ENCODE measurements at regions not wholly inside any gene's neighbourhood (a gene's known extent, or its start where the extent isn't known, plus 50 kb on each side); places are given as distances from the start of the nearest gene placed in this dataset.
"Not testable (repeated sequence)": the region's sequence is repeated elsewhere in the genome, so short reads cannot be mapped to it uniquely, and the experiment has no call there.

DNA sequence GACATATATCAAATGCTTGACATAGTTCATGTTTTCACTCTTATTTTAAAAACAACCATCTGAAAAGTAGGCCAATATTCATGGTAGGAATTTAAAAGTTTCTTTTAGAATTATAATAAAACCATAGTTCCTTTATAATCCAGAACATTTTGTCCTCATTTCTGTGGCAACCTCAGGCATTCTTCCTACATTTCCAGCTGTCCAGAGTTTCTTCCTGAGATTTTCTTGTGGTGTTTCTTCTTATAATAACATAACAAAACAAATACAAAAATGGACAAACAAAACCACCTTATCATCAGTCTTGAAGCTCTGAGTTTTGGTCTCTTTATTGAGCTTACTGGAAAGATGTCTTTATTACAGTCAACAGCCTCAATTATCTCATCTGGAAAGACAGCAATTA, 2028.6 kb upstream of the CELF4 start:
- ATAC-seq (replicated peaks) (no peak), DNase-seq (no peak)
- Mint-ChIP-seq H3K27ac (no peak overlapping the region), H3K9me3 (peaks cover 0 to 5% of the 10 kb centered on the region in 2 donors), H3K27me3 (no peaks in the 10 kb centered on the region), H3K36me3 (no peaks in the 10 kb centered on the region), H3K4me1 (no peaks in the 10 kb centered on the region), H3K4me3 (no peak overlapping the region)

DNA sequence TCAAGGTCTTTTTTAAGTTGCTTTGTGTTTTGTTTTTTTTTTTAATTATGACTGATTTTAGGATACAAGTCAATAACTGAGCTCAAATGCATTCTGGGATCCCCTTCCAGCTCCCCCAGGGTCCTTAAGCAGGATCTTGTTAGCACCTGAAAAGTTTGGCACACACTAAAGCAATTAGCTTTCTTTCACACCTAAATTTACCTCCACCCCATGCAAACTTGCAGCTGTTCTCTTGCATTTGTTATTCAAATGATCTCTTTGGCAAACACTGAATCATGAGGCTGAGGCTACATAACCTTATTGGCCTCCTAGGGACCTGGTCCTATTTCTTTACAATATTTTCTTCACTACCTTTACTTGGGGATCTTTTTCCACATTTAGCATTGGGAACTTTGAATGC, 2026.1 kb upstream of the CELF4 start:
- no peak for DNase-seq
- H3K4me3 Mint-ChIP-seq = no peak overlapping the region

DNA sequence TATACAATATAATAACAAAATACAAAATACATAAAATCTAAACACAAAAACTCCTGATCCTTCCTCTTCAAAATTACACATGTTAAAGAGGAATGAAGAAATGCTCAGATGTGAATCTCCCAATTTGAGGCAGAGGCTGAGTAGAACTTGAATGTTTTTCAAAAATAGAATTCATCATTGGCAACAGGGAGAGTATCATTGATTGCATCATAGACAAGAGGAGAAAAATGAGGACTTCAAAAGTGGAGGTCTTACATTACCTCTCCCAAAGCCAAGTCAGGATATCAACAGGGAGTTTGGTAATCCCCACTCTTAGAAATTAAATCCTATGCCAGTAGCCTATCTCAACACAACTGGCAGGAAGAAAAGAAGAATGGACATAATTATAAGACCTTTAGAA, 2023.9 kb upstream of the CELF4 start:
- DNase-seq = no peak
- H3K9me3 Mint-ChIP-seq = peaks cover 0 to 2% of the 10 kb centered on the region in 2 donors
- H3K4me3 Mint-ChIP-seq = no peak overlapping the region
- no peak for ATAC-seq (replicated peaks)
- no peaks in the 10 kb centered on the region for H3K4me1 Mint-ChIP-seq
- no peak overlapping the region for H3K27ac Mint-ChIP-seq
- H3K36me3 Mint-ChIP-seq = no peaks in the 10 kb centered on the region
- H3K27me3 Mint-ChIP-seq = no peaks in the 10 kb centered on the region

More for the DNA sequence above, 2026.1 kb upstream of the CELF4 start:
- ATAC-seq (replicated peaks) = no peak
- H3K4me1 Mint-ChIP-seq = no peaks in the 10 kb centered on the region
- H3K27me3 Mint-ChIP-seq = no peaks in the 10 kb centered on the region
- no peak overlapping the region for H3K27ac Mint-ChIP-seq
- H3K9me3 Mint-ChIP-seq = peaks cover 0 to 5% of the 10 kb centered on the region in 2 donors
- no peaks in the 10 kb centered on the region for H3K36me3 Mint-ChIP-seq

DNA sequence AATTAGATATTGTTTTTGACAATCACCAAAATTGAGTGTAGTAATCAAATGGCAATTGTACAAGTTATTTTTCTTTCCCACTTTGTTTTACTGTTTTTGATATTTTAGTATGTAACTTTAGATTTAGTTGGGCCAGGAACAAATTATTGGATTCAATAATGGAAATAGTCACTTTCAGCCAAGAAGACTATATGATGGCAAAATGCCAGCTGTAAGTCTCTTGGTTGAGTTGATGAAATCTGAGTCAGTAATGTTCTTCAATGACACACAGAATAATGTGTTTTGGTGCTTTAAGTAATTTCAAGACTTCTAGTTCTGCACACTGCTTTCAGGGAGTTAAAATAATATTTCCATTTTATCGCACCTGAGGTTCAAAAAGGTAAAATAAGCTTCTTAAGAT, 2022.0 kb upstream of the CELF4 start:
- ATAC-seq (replicated peaks) = no peak
- no peak for DNase-seq
- H3K4me3 Mint-ChIP-seq = no peak overlapping the region
- H3K36me3 Mint-ChIP-seq = no peaks in the 10 kb centered on the region
- no peaks in the 10 kb centered on the region for H3K27me3 Mint-ChIP-seq
- no peak overlapping the region for H3K27ac Mint-ChIP-seq
- H3K4me1 Mint-ChIP-seq = no peaks in the 10 kb centered on the region
- H3K9me3 Mint-ChIP-seq = peaks cover 0 to 2% of the 10 kb centered on the region in 2 donors

DNA sequence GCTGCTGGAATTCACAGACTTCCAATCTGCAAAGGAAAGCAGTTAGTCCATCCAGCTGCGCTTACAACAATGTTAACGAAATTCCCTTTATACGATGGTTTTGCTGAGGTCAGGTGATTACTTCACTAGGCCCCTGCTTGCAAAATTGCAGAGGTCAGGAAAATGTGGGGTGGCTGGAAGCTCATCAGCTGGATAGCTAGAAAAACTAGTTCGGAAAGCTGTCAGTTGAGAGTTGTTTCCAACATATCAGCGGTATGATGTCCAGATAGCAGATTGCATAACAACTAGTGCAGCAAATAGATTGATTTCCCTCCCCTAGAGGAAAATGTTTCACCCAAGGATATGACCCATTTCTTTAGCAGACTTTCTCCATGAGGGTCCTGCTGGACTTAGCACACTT, 2021.1 kb upstream of the CELF4 start:
- Mint-ChIP-seq H3K27me3 (no peaks in the 10 kb centered on the region), H3K36me3 (no peaks in the 10 kb centered on the region), H3K4me1 (no peaks in the 10 kb centered on the region), H3K4me3 (no peak overlapping the region), H3K9me3 (peaks cover 0 to 3% of the 10 kb centered on the region in 2 donors), H3K27ac (no peak overlapping the region)
- DNase-seq (no peak), ATAC-seq (replicated peaks) (no peak)

DNA sequence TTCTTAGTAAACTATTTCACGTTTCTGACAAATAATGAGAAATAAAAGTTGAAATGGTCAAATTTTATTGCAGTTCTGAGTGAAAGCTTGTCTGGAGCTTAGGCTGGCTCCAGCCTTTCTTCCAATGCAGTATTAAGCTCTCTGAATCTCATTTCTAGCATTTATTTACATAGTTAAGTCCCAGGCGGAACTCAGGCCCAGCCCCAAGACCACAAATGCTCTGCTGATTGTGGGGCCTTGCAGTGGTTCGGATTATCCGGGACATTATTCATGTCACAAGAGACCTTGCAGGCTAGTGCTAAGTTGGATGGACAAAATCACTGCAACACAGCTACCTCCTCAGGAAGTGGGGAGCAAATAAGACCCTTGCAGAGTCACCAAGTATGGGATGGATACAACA, 2009.3 kb upstream of the CELF4 start:
- ATAC-seq (replicated peaks) = no peak
- Mint-ChIP-seq H3K36me3 (no peaks in the 10 kb centered on the region), H3K27ac (no peak overlapping the region), H3K9me3 (no peaks in the 10 kb centered on the region), H3K4me3 (no peak overlapping the region), H3K4me1 (no peaks in the 10 kb centered on the region), H3K27me3 (no peaks in the 10 kb centered on the region)
- no peak for DNase-seq

- no peaks in the 10 kb centered on the region for H3K9me3 Mint-ChIP-seq
- H3K27me3 Mint-ChIP-seq = no peaks in the 10 kb centered on the region
- H3K4me3 Mint-ChIP-seq = no peak overlapping the region
- DNase-seq (no peak), ATAC-seq (replicated peaks) (no peak)
- H3K27ac Mint-ChIP-seq = no peak overlapping the region
- no peaks in the 10 kb centered on the region for H3K4me1 Mint-ChIP-seq
- H3K36me3 Mint-ChIP-seq = no peaks in the 10 kb centered on the region
Observed at GRCh38 chr18:39571511-39571910, 2005.9 kb upstream of the CELF4 start.

DNA sequence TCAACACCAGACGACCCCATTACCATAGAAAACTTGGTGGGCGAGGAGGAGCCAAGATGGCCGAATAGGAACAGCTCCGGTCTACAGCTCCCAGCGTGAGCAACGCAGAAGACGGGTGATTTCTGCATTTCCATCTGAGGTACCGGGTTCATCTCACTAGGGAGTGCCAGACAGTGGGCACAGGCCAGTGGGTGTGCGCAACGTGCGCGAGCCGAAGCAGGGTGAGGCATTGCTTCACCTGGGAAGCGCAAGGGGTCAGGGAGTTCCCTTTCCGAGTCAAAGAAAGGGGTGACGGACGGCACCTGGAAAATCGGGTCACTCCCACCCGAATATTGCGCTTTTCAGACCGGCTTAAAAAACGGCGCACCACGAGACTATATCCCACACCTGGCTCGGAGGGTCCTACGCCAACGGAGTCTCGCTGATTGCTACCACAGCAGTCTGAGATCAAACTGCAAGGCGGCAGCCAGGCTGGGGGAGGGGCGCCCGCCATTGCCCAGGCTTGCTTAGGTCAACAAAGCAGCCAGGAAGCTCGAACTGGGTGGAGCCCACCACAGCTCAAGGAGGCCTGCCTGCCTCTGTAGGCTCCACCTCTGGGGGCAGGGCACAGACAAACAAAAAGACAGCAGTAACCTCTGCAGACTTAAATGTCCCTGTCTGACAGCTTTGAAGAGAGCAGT, 2000.1 kb upstream of the CELF4 start:
- not testable (repeated sequence) for ATAC-seq (replicated peaks); H3K4me3 Mint-ChIP-seq; DNase-seq; H3K27ac Mint-ChIP-seq; H3K36me3 Mint-ChIP-seq; H3K9me3 Mint-ChIP-seq; H3K4me1 Mint-ChIP-seq; H3K27me3 Mint-ChIP-seq

- ATAC-seq (replicated peaks) = no peak
- Mint-ChIP-seq H3K27me3 (no peaks in the 10 kb centered on the region), H3K9me3 (peaks cover 0 to 3% of the 10 kb centered on the region in 2 donors), H3K4me3 (no peak overlapping the region), H3K27ac (no peak overlapping the region), H3K4me1 (no peaks in the 10 kb centered on the region), H3K36me3 (no peaks in the 10 kb centered on the region)
- no peak for DNase-seq
Observed at GRCh38 chr18:39564716-39565115, 1999.1 kb upstream of the CELF4 start.

GRCh38 chr18:39561126-39561525, 1995.5 kb upstream of the CELF4 start:
- no peaks in the 10 kb centered on the region for H3K36me3 Mint-ChIP-seq
- H3K9me3 Mint-ChIP-seq = peaks cover 0 to 3% of the 10 kb centered on the region in 2 donors
- no peak overlapping the region for H3K4me3 Mint-ChIP-seq
- no peaks in the 10 kb centered on the region for H3K4me1 Mint-ChIP-seq
- H3K27me3 Mint-ChIP-seq = no peaks in the 10 kb centered on the region
- DNase-seq (no peak), ATAC-seq (replicated peaks) (no peak)
- H3K27ac Mint-ChIP-seq = no peak overlapping the region

DNA sequence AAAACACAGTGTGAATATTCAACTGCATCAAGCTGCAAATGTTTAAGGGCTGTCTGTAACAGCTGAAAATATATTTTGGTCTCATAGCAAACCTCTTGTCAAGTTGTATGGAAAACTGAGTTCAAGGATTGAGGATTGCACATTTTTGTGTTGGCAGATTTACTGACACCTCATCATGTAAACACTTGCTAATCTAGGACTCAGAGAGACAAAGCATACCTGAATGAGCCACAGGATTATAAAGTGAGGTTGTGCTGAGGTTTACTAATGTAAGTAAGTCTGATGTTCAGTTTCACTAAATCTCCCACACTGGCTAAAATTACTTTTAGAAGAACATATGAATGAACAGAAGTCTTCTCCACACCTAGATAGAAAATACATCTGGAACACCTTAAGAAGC, 1993.1 kb upstream of the CELF4 start:
- no peaks in the 10 kb centered on the region for H3K27me3 Mint-ChIP-seq
- no peak overlapping the region for H3K27ac Mint-ChIP-seq
- H3K9me3 Mint-ChIP-seq = no peaks in the 10 kb centered on the region
- H3K4me1 Mint-ChIP-seq = no peaks in the 10 kb centered on the region
- no peak for ATAC-seq (replicated peaks)
- H3K36me3 Mint-ChIP-seq = no peaks in the 10 kb centered on the region
- no peak overlapping the region for H3K4me3 Mint-ChIP-seq
- no peak for DNase-seq

GRCh38 chr18:39555496-39555895, 1989.9 kb upstream of the CELF4 start:
- H3K9me3 Mint-ChIP-seq = peaks cover 0 to 3% of the 10 kb centered on the region in 2 donors
- ATAC-seq (replicated peaks) (no peak), DNase-seq (no peak)
- no peaks in the 10 kb centered on the region for H3K36me3 Mint-ChIP-seq
- H3K27me3 Mint-ChIP-seq = no peaks in the 10 kb centered on the region
- H3K27ac Mint-ChIP-seq = no peak overlapping the region
- no peak overlapping the region for H3K4me3 Mint-ChIP-seq
- H3K4me1 Mint-ChIP-seq = no peaks in the 10 kb centered on the region

DNA sequence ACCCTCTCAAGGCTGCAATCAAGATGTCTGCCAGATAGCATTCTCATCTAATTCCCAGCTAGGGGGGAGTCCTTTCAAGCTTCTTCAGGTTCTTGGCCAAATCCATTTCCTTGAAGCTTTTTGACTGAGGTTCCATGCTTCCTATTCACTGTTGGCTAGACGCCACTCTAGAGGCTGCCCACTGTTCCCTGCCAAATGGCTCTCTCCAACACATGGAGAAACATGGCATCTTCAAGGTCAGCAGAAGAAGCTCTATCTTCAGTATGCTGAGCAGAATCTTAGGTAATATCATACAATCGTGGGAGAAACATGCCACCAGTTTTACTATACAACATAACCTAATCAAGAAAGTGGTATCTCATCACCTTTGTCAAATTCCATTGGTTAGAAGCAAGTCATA, 1985.1 kb upstream of the CELF4 start:
- ATAC-seq (replicated peaks) = no peak
- H3K27me3 Mint-ChIP-seq = no peaks in the 10 kb centered on the region

DNA sequence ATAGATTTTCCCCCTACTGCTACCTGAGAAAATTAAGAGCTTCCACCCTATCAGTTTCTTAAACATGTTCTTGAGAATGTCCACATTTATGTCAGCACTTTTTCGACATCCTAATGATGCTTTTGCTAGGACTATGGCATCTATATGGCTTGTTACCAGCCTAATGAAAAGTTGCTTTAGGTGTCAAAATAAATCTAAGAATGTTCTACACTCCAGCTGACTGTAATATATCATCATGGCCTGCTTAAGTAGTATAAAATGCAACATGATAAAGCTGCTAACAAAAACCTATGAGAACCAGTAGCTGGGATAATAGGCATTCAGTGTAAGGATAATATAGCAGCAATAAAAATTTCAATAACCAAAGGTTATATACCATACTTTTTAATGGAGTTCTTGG, 1983.5 kb upstream of the CELF4 start:
- Mint-ChIP-seq H3K27me3 (no peaks in the 10 kb centered on the region), H3K27ac (no peak overlapping the region), H3K9me3 (peaks cover 0 to 3% of the 10 kb centered on the region in 2 donors), H3K36me3 (no peaks in the 10 kb centered on the region), H3K4me1 (no peaks in the 10 kb centered on the region), H3K4me3 (no peak overlapping the region)
- DNase-seq (no peak), ATAC-seq (replicated peaks) (no peak)

More for the DNA sequence above, 1985.1 kb upstream of the CELF4 start:
- no peak for DNase-seq
- no peaks in the 10 kb centered on the region for H3K4me1 Mint-ChIP-seq
- H3K27ac Mint-ChIP-seq = no peak overlapping the region
- no peak overlapping the region for H3K4me3 Mint-ChIP-seq
- H3K9me3 Mint-ChIP-seq = peaks cover 0 to 3% of the 10 kb centered on the region in 2 donors
- H3K36me3 Mint-ChIP-seq = no peaks in the 10 kb centered on the region

DNA sequence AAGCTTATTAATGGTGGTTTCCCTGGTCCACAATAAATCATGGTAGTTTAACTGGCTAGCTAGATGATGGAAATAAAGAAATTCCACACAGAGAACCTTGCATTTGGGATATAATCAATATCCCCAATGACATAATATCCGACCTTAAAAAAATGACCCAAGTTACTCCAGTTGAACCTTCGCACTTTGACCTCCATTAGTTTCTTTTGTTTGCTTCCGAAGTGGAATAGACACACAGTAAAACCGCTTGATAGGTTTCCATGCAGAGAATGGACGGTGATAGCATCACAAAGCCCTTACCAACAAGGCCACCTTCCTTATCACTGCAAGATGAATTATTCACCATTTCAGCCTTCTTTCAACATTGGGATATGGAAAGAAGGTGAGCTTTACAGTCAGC, 1966.1 kb upstream of the CELF4 start:
- no peak overlapping the region for H3K4me3 Mint-ChIP-seq
- H3K36me3 Mint-ChIP-seq = no peaks in the 10 kb centered on the region
- ATAC-seq (replicated peaks) (no peak), DNase-seq (no peak)
- H3K27me3 Mint-ChIP-seq = no peaks in the 10 kb centered on the region
- peaks cover 0 to 2% of the 10 kb centered on the region in 2 donors for H3K9me3 Mint-ChIP-seq
- no peak overlapping the region for H3K27ac Mint-ChIP-seq
- no peaks in the 10 kb centered on the region for H3K4me1 Mint-ChIP-seq

- H3K4me1 Mint-ChIP-seq = no peaks in the 10 kb centered on the region
- ATAC-seq (replicated peaks) (no peak), DNase-seq (no peak)
- H3K27ac Mint-ChIP-seq = no peak overlapping the region
- no peaks in the 10 kb centered on the region for H3K27me3 Mint-ChIP-seq
- H3K9me3 Mint-ChIP-seq = peaks cover 0 to 4% of the 10 kb centered on the region in 2 donors
- H3K36me3 Mint-ChIP-seq = no peaks in the 10 kb centered on the region
- H3K4me3 Mint-ChIP-seq = no peak overlapping the region
Observed at GRCh38 chr18:39529358-39529757, 1963.8 kb upstream of the CELF4 start.
